ENCODE measurements at regions not wholly inside any gene's neighbourhood (a gene's known extent, or its start where the extent isn't known, plus 50 kb on each side); places are given as distances from the start of the nearest gene placed in this dataset.

DNA sequence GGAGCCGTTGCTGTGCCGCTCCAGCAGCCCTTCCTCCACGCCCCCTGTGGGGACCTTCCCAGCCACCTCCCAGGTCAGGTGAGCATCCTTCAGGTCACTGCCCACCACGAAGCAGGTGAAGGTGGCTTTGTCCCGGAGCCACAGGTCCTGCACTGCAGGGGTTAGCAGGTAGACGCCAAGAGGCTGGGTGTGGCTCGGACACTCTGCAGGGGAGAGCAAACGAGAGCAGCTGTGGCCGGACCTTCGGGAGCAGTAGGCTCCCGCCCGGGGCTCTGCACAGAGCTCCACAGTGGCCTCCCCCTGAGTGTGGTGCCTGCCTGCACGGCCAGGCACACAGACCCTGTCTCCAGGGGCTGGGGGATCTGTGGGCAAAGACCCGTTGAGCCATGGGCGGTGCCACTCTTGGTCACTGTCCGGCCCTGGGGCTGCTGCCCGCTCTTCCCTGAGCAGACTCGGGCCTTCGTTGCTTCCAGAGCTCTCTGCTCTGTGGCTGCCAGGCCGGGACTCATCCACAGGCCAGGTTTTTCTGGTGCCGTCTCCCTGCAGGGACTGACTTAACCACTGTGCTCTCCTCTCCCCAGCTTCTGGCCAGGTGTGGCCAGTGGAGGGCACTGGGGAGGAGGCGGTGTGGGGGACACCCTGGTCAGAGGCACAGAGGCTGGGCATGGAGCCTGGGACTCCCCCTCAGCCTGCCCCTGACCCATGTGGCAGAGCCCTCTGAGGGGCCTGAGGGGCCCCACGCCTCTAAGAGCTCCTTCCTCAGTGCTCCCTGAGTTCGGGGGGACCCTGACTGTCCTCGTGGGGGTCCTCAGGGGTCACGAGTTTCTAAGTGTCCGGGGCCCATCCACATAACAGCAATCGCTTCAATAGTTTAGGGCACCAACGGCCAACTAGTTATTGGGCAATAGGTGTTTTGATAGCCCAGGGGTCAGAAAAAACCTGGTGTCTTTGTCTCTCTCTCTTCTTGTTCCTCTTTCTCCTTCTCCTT, 314.9 kb downstream of the TMEM121 start:
- DNase-seq (ENCODE audit: low read depth, low spot score): no peak

GRCh38 chr14:105842105-105842504, 315.7 kb downstream of the TMEM121 start:
- no peak for DNase-seq (ENCODE audit: low read depth, low spot score)

DNA sequence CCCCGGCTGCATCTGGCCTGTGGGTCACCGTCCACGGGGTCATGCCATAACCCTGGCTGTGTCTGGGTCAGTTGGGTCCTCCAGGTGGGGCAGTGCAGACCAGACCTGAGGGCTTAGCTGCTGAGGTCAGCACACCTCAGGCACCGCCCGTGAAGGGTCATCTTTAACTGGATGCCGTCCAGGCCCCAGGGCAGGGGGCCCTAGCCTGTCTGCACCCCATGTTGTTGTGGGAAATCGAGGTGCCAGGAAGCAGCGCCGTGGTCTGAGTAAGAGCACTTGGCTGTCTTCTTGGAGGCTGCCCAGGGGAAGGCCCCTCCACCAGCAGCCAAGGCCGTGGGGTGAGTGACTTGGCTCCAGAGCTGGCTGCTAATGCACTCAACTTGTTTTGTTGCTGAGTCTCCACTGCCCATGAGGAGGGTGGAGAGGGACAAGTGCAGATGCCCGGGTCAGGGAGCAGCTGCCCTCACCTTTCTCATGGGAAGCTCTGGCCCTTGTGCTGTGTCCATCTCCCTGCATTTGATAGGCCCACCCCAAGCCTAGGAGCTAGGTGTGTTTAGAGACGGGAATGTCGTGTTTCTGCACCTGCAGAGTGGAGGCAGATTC, 317.2 kb downstream of the TMEM121 start:
- no peak for DNase-seq (ENCODE audit: low read depth, low spot score)

- DNase-seq (ENCODE audit: low read depth, low spot score): no peak
Measured at GRCh38 chr14:105844047-105844630, 317.8 kb downstream of the TMEM121 start.

- DNase-seq (ENCODE audit: low read depth, low spot score): no peak
Measured at GRCh38 chr14:105844810-105845724, 318.7 kb downstream of the TMEM121 start.

- DNase-seq (ENCODE audit: low read depth, low spot score): no peak
Measured at GRCh38 chr14:105845725-105846309, 319.4 kb downstream of the TMEM121 start.

GRCh38 chr14:105846312-105846711, 319.9 kb downstream of the TMEM121 start:
- DNase-seq (ENCODE audit: low read depth, low spot score): no peak

GRCh38 chr14:105847400-105847799, 321.0 kb downstream of the TMEM121 start:
- DNase-seq (ENCODE audit: low read depth, low spot score): no peak

GRCh38 chr14:105848570-105848969, 322.2 kb downstream of the TMEM121 start:
- no peak for DNase-seq (ENCODE audit: low read depth, low spot score)

- no peak for DNase-seq (ENCODE audit: low read depth, low spot score)
Measured at GRCh38 chr14:105849933-105850626, 323.7 kb downstream of the TMEM121 start.

GRCh38 chr14:105850853-105851581, 324.6 kb downstream of the TMEM121 start:
- no peak for DNase-seq (ENCODE audit: low read depth, low spot score)

DNA sequence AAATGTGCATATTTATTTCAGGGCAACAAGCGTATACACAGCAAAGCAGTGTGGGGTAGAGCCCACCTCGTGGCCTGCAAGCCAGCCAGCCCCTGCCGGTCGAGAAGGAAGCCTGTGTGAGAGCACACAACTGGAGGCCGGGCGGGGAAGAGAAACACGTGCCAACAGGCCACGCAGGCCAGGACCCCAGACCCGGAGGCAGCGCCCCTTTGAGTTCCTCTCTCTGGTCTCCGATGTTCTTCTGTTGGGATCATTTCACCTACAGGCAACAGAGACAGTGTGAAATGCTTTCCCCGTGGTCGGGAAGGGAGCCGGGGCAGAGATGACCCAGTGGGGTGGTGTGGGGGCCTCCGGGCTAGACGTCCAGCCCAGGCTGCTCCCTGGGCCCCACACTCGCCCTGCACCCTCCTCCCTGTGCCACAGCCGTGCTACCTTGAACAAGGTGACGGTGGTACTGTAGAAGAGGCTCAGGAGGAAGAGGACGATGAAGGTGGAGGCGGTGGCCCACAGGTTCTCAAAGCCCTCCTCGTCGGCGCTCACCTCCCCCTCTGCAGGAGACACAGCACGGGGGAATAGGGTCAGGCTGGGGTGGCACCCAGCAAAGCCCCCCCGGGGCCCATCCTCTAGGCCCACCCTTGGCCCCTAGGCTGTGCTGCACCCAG, 325.5 kb downstream of the TMEM121 start:
- no peak for DNase-seq (ENCODE audit: low read depth, low spot score)

DNA sequence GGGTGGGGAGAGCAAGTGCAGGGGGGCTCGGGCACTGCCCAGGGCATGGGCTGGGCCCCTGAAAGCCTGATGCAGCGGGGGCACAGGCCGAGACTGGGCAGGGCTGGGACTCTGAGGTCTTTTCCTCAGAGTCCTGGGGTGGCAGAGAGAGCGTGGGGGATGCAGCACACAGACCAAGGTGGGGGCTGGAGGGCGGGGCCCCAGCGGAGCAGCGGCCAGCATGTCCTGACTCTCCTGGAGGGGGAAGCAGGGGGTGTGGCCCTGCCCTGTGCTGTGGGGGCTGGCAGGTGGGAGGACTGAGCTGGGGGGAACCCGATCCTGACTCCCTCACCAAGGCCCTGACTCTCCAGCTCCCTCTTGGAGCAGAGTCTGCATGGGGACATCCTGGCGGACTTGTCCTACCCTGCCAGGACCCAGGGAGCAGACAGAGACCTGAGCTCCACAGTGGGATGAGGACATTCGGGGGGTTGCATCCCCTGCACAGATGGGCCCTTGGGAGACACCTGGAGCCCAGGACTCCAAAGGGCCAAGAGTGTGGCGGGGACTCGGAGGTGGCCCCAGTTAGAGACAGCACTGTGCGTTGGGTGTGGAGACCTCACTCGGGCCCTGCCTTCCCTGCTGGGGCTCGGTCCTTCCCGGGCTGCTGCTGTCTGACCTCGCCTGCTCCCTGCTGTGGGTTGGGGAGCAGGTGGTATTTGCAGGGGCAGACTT, 326.1 kb downstream of the TMEM121 start:
- no peak for DNase-seq (ENCODE audit: low read depth, low spot score)

DNA sequence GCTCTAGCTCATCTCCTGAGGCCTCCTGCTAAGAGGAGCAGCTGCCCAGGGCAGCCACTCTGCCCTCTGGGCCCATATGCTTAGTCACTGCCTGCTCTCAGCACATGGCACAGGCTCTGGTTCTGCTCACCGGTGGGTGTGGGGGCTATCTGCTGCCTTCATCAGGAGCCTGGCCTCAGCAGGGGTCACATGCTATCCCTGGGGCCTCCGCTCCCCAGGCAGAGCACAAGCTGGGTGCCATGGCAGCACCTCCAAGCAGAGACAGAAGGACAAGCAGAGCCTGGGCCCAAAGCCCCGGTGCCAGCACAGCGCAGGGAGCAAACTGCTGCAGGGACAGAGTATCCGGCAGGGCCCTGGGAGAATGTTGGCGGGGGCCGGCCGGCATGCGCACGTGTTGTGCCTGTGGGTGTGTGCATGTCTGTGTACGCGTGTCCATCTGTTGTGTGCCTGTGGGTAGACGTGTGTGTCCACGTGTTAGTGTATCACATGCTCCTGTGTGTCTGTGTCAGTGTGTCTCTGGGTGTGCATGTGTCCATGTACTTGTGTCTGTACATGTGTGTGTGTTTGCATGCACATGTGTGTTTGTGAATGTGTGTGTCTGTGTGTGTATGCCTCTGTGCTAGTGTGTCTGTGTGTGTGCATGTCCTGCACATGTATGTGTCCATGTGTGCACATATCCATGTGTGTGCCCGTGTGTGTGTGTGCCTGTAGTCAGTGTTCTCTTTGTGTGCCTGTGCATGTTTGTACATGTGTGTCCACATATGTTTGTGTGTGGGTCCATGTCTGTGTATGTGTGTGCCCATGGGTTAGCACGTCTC, 326.9 kb downstream of the TMEM121 start:
- DNase-seq (ENCODE audit: low read depth, low spot score): no peak

- DNase-seq (ENCODE audit: low read depth, low spot score): no peak
Measured at GRCh38 chr14:105853907-105854599, 327.7 kb downstream of the TMEM121 start.

GRCh38 chr14:105854600-105855245, 328.3 kb downstream of the TMEM121 start:
- no peak for DNase-seq (ENCODE audit: low read depth, low spot score)
